ENCODE measurements at regions not wholly inside any gene's neighbourhood (a gene's known extent, or its start where the extent isn't known, plus 50 kb on each side); places are given as distances from the start of the nearest gene placed in this dataset.

DNA sequence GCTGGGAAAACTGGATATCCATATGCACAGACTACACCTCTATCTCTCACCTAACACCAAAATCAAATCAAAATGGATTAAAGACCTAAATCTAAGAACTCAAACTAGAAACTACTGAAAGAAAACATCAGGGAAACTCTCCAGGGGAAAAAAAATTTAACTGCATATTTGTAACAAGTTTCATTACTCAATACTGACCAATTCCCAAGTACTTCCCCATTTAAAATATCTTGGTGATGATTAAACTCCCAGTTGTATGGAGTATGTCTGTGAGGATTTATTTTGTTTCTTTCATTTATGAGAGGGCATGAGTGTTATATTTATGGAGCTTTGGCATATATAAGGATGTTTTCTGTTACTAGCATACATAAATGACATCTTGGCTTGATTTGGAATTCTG, 112.3 kb upstream of the IL15 start:
- H3K9me1 ChIP-seq (ENCODE audit: control insufficient read depth, insufficient read depth, low read length), result no peaks in the 10 kb centered on the region
- H3K9ac ChIP-seq (ENCODE audit: insufficient read depth in 1 of 2, low read depth in 2 of 2, low read length in 2 of 2), result no peak overlapping the region
- CTCF ChIA-PET (ENCODE audit: low intra/inter-chr PET ratio), result no interaction called here
- no peak overlapping the region for H3K4me3 ChIP-seq
- in situ Hi-C loops (cut with MboI) (no loop called here), intact Hi-C loops (cut with micrococcal nuclease) (no loop called here)
- H3K27ac ChIP-seq (ENCODE audit: extremely low read depth, low read depth, low read length), result no peak overlapping the region
- no peak overlapping the region for H2AFZ ChIP-seq (ENCODE audit: low read depth, low read length)
- no peaks in the 10 kb centered on the region for H4K20me1 ChIP-seq (replicated peaks; ENCODE audit: control insufficient read depth, insufficient read depth, low read length)
- POLR2A ChIA-PET, result no interaction called here
- H3K4me2 ChIP-seq (ENCODE audit: insufficient read depth, low read length), result no peak overlapping the region
- no peaks in the 10 kb centered on the region for H3K79me2 ChIP-seq (ENCODE audit: control insufficient read depth, insufficient read depth, low read length)
- no peaks in the 10 kb centered on the region for H3K27me3 ChIP-seq (ENCODE audit: control insufficient read depth in 2 of 2, insufficient read depth in 2 of 2, low read length in 2 of 2)
- TF ChIP-seq, protein P1, sequence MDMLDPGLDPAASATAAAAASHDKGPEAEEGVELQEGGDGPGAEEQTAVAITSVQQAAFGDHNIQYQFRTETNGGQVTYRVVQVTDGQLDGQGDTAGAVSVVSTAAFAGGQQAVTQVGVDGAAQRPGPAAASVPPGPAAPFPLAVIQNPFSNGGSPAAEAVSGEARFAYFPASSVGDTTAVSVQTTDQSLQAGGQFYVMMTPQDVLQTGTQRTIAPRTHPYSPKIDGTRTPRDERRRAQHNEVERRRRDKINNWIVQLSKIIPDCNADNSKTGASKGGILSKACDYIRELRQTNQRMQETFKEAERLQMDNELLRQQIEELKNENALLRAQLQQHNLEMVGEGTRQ (CRISPR knock-in tag; IDR thresholded peaks at IDR 0.05), result no peak
- no peak for TF ChIP-seq ZNF79 (CRISPR knock-in tag; IDR thresholded peaks at IDR 0.05; ENCODE audit: low read depth)
- TF ChIP-seq, protein P2, sequence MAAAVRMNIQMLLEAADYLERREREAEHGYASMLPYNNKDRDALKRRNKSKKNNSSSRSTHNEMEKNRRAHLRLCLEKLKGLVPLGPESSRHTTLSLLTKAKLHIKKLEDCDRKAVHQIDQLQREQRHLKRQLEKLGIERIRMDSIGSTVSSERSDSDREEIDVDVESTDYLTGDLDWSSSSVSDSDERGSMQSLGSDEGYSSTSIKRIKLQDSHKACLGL (CRISPR knock-in tag; IDR thresholded peaks at IDR 0.05; ENCODE audit: borderline replicate concordance, poor library complexity, severe bottlenecking), result no peak
- H3K36me3 ChIP-seq (ENCODE audit: control insufficient read depth, insufficient read depth, low read length), result no peaks in the 10 kb centered on the region
- DNase-seq (ENCODE audit: extremely low read depth in 1 of 4, low spot score in 3 of 4) (no peak), FAIRE-seq (no peak), ATAC-seq (no peak)
- no TSS peak for BruUV-seq (replicated peaks)
- no peaks in the 10 kb centered on the region for H3K4me1 ChIP-seq (replicated peaks in 1 of 2; ENCODE audit: control insufficient read depth in 2 of 2, insufficient read depth in 2 of 2, low read length in 2 of 2)
- H3K9me3 ChIP-seq (replicated peaks; ENCODE audit: control insufficient read depth, insufficient read depth, low read depth, low read length), result no peaks in the 10 kb centered on the region; the same call in 1 of the 2 replicates

DNA sequence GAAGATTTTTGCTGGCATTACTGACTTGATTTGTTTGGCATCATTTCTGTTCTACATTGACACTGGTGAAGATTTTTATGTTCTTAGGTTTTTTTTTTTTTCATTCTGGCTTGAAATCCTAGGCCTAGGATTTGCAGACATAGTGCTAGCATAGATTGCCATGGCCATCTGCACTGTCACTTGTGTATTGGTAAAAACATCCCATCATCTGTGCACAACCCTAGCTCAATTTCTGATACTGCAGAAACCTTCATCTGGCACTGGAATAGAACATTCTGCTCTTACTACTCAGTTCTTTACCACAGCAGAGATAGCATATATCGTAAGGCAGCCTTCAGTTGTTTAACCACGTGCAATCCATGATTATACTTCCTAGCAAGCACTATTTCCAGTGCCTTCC, 111.5 kb upstream of the IL15 start:
- no peak for ATAC-seq
- H3K9me1 ChIP-seq (ENCODE audit: control insufficient read depth, insufficient read depth, low read length), result no peaks in the 10 kb centered on the region
- H4K20me1 ChIP-seq (replicated peaks; ENCODE audit: control insufficient read depth, insufficient read depth, low read length), result no peaks in the 10 kb centered on the region
- H3K4me2 ChIP-seq (ENCODE audit: insufficient read depth, low read length), result no peak overlapping the region
- H3K27ac ChIP-seq (ENCODE audit: extremely low read depth, low read depth, low read length), result no peak overlapping the region
- no TSS peak for BruUV-seq (replicated peaks)
- H3K27me3 ChIP-seq (ENCODE audit: control insufficient read depth in 2 of 2, insufficient read depth in 2 of 2, low read length in 2 of 2), result no peaks in the 10 kb centered on the region
- intact Hi-C loops (cut with micrococcal nuclease) (no loop called here), in situ Hi-C loops (cut with MboI) (no loop called here)
- H3K36me3 ChIP-seq (ENCODE audit: control insufficient read depth, insufficient read depth, low read length), result no peaks in the 10 kb centered on the region
- H3K79me2 ChIP-seq (ENCODE audit: control insufficient read depth, insufficient read depth, low read length), result no peaks in the 10 kb centered on the region
- CTCF ChIA-PET (ENCODE audit: low intra/inter-chr PET ratio), result no interaction called here
- WGBS (ENCODE audit: insufficient coverage, low coverage, missing lambda C conversion rate), result 11% methylated on average over 2 of the region's 2 CpGs
- no peaks in the 10 kb centered on the region; the same call in 1 of the 2 replicates for H3K9me3 ChIP-seq (replicated peaks; ENCODE audit: control insufficient read depth, insufficient read depth, low read depth, low read length)
- no peak overlapping the region for H3K4me3 ChIP-seq
- no peak overlapping the region for H3K9ac ChIP-seq (ENCODE audit: insufficient read depth in 1 of 2, low read depth in 2 of 2, low read length in 2 of 2)
- FAIRE-seq, result no peak
- POLR2A ChIA-PET, result no interaction called here
- DNase-seq (ENCODE audit: extremely low read depth in 1 of 4, low spot score in 3 of 4), result no peak
- H2AFZ ChIP-seq (ENCODE audit: low read depth, low read length), result no peak overlapping the region
- H3K4me1 ChIP-seq (replicated peaks in 1 of 2; ENCODE audit: control insufficient read depth in 2 of 2, insufficient read depth in 2 of 2, low read length in 2 of 2), result no peaks in the 10 kb centered on the region
- no peak for TF ChIP-seq ELF4 (CRISPR knock-in tag; IDR thresholded peaks at IDR 0.05)
- no peak for TF ChIP-seq ZNF175 (CRISPR knock-in tag; IDR thresholded peaks at IDR 0.05; ENCODE audit: low read depth)
- TF ChIP-seq FOXA3 (CRISPR knock-in tag; conservative IDR thresholded peaks at IDR 0.05 in 1 of 2, IDR thresholded peaks at IDR 0.05 in 1 of 2), result no peak
- no peak for TF ChIP-seq ZNF57 (CRISPR knock-in tag; IDR thresholded peaks at IDR 0.05)
- TF ChIP-seq, protein P3, sequence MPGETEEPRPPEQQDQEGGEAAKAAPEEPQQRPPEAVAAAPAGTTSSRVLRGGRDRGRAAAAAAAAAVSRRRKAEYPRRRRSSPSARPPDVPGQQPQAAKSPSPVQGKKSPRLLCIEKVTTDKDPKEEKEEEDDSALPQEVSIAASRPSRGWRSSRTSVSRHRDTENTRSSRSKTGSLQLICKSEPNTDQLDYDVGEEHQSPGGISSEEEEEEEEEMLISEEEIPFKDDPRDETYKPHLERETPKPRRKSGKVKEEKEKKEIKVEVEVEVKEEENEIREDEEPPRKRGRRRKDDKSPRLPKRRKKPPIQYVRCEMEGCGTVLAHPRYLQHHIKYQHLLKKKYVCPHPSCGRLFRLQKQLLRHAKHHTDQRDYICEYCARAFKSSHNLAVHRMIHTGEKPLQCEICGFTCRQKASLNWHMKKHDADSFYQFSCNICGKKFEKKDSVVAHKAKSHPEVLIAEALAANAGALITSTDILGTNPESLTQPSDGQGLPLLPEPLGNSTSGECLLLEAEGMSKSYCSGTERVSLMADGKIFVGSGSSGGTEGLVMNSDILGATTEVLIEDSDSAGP (CRISPR knock-in tag; IDR thresholded peaks at IDR 0.05), result no peak
- TF ChIP-seq, protein P4, sequence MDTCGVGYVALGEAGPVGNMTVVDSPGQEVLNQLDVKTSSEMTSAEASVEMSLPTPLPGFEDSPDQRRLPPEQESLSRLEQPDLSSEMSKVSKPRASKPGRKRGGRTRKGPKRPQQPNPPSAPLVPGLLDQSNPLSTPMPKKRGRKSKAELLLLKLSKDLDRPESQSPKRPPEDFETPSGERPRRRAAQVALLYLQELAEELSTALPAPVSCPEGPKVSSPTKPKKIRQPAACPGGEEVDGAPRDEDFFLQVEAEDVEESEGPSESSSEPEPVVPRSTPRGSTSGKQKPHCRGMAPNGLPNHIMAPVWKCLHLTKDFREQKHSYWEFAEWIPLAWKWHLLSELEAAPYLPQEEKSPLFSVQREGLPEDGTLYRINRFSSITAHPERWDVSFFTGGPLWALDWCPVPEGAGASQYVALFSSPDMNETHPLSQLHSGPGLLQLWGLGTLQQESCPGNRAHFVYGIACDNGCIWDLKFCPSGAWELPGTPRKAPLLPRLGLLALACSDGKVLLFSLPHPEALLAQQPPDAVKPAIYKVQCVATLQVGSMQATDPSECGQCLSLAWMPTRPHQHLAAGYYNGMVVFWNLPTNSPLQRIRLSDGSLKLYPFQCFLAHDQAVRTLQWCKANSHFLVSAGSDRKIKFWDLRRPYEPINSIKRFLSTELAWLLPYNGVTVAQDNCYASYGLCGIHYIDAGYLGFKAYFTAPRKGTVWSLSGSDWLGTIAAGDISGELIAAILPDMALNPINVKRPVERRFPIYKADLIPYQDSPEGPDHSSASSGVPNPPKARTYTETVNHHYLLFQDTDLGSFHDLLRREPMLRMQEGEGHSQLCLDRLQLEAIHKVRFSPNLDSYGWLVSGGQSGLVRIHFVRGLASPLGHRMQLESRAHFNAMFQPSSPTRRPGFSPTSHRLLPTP (IDR thresholded peaks at IDR 0.05; ENCODE audit: borderline replicate concordance, extremely low read depth, insufficient read length), result no peak
- TF ChIP-seq RFX1 (IDR thresholded peaks at IDR 0.05), result no peak
